GM04503 (cell line): ENCODE measurements at regions not wholly inside any gene's neighbourhood (a gene's known extent, or its start where the extent isn't known, plus 50 kb on each side); places are given as distances from the start of the nearest gene placed in this dataset.
"Not testable (repeated sequence)": the region's sequence is repeated elsewhere in the genome, so short reads cannot be mapped to it uniquely, and the experiment has no call there.

Experiments used
- DNase-seq: peaks from one replicate; pipeline ENCODE4 v3.0.0-alpha.2; 2012; ENCODE audit warnings: low read depth

DNA sequence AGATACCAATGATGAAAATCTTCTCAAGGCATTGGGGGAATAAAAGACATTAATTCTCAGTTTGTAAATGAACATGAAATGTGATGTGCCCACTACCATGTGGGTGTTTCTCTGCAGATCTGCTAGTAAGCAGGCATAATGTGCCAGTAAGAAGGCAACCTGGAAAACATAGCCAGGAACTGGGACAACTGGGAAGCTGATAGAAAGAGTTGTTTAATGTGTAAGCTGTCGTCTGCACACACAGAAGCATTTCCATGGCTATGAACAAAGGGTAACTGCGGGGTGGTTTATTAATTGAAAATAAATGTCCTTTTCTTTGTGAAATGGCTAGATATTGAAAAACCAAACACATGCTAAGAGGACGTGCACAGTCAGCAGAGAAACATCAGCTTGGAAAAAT lies 52.0 kb downstream of the ZC3H11B start:
- no peak for DNase-seq

GRCh38 chr1:219559899-219560298 lies 53.0 kb downstream of the ZC3H11B start:
- DNase-seq: no peak

DNA sequence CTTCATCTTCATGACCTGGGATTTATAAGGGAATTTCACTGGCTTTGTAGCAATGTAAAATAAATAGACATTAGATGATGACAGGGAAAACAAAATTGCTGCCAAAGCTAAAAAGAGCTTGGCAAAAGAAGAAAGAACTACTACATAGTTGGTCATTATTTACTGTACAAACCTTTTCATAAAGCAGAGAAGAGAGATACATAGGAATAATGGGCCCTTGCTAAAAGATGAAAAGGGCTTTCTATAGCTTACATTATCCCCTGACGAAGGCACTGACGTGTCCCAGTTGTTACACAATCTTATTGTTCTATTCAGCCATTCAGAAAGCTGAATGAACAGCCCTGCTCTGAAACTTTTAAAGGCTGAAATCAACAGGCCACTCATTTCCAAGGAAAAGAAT lies 57.1 kb downstream of the ZC3H11B start:
- DNase-seq: no peak

GRCh38 chr1:219555031-219555692 lies 57.7 kb downstream of the ZC3H11B start:
- no peak for DNase-seq

- no peak for DNase-seq
Measured at GRCh38 chr1:219553934-219554502, 58.9 kb downstream of the ZC3H11B start.

- DNase-seq: no peak
Measured at GRCh38 chr1:219550201-219550600, 62.7 kb downstream of the ZC3H11B start.

DNA sequence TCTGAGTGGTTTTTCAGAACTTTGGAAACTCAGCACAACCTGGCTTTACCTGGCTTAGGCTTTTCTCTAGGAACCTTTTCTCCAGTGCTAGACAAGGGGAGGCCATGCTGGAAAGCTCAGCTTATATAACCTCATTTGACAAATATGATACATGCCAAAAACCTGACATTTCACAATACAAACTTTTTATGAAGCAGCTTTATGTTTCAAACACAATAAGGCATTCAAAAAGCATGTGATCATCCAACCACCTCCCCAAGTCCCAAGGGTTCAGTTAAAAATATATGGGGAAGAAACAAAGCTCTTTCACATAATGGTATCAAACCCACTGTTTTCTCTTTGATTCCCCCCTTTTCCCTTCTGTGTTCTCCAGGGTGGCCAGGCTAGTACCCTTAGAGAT lies 63.7 kb downstream of the ZC3H11B start:
- no peak for DNase-seq

GRCh38 chr1:219548386-219548785 lies 64.5 kb downstream of the ZC3H11B start:
- DNase-seq: no peak

- DNase-seq: not testable (repeated sequence)
Measured at GRCh38 chr1:219545756-219546155, 67.1 kb downstream of the ZC3H11B start.

GRCh38 chr1:219544163-219544846 lies 68.6 kb downstream of the ZC3H11B start:
- DNase-seq: no peak

DNA sequence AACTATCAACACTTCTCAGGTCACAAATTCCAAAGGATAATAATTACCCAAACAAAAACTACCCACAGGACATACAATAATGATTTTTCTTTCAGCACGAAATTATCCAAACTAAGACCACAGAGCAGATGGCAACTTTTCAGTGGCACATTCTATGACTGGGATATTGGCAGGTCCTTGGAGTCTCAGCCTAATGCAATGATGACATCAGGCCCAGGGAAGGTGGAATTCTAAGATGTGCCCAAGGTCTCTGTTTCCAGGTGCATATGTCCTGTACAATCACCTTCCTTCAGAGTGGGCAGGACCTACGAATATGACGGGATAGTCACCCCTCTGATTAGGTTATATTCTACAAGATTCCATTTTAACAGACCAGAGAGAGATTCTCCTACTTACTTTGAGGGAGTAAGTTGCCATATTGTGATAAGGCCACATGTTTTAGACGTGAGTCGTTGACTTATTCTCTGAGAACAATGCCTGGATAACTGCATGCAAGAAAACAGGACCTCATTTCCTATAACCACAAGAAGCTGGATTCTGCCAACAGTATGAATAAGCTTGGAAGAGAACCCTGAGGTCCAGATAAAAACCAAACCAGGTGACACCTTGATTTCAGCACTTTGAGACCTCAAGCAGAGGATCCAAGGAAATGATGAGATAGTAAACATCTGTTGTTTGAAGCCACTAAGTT lies 69.9 kb downstream of the ZC3H11B start:
- no peak for DNase-seq

DNA sequence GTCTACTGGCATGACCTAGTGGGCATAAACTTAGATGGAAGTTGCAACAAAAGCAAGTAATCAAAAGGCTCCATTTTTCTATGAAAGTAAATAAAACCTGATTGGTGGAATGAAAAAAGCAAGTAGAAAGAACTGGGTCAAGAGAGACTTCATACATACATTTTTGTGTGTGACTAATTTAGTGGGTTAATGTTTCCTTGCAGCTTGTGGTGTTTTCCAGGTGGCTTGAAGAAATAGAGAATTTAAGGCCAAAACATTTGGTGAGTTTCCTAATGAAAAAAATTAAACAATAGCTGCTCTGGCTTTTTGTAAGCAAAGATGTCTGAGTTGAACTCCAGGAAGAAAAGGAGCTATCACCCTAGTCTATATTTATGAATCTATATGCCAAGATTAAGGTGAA lies 71.0 kb downstream of the ZC3H11B start:
- no peak for DNase-seq

DNA sequence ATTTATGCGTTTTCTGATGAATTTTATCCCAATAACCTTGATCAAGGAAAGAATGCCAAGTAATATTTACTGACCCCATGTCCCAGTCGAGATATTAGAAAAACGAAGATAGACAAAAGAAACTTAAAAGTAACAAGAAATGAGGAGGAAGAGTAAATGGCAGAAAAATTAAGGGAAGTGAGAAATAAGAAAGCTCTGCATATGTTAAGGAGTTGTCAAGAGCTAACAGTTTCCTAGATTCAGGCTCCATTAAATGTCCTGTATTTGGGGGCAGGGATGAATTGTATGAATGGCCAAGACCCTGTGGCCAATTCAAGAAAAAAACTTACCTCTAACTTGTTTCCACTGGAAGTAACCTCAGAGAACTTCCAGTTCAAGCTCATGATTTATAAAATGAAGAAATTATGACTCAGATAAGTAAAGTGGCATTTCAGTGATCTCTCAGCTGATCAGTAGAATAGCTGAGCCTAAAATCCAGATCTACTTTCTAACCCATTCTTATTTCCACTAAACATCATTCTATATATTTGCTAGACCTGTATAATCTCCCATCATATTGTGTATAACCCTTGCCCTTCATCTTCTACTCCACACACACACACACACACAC lies 73.2 kb downstream of the ZC3H11B start:
- no peak for DNase-seq

- DNase-seq: no peak
Measured at GRCh38 chr1:219538886-219539285, 74.0 kb downstream of the ZC3H11B start.

DNA sequence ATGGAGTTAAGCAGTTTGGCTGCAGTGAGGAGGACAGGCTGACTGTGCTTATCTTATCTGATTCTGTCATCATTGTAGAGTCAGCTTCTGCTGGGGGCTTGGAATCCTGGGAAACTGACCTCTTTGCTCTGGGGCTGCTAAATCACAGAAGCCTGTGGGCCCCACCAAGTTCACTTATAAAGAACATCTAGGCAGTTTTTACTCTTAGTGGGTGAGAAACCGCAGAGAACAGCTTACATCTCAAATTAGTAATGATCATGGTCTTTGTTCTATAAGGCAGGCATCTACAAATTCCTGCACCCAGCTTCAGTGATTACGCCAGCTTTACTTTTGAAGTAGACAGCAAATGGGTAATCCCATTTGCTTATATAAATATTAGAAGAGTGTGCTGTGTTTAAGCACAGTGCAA lies 75.7 kb downstream of the ZC3H11B start:
- DNase-seq: no peak

DNA sequence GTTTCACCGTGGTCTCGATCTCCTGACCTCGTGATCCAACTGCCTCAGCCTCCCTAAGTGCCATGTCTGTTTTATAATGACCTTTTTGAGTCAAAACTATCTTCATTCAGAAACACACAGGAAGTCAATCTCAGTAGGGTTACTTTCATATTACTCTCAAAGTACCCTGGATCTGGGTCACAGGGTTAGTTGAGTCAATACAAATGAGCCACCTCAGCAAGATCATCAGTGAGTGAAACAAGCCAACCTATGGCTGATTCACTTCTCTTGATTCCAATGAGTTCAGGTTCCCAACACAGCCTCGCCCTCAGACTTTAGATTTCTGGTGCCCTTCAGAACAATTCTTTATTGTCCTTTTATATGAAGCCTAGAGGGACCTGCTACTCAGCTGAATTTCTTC lies 76.9 kb downstream of the ZC3H11B start:
- no peak for DNase-seq

DNA sequence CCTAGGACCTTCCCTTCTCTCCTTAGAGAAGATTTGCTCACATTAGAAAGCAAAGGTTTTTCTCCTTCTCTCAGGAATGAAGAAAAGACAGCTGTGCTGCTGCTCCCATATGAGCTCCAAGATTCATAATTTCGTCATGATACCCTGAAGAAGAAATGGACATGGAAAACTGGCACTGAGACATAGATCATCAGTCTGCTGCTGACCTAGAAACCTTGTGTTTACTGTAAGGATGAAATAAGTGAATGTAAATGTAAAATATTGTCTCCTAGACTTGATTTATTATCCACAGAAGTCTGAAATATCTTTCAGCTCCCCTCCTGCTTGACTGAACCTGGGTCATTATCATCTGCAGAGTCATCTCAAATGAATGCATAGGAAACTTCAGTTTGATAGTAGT lies 77.9 kb downstream of the ZC3H11B start:
- no peak for DNase-seq

DNA sequence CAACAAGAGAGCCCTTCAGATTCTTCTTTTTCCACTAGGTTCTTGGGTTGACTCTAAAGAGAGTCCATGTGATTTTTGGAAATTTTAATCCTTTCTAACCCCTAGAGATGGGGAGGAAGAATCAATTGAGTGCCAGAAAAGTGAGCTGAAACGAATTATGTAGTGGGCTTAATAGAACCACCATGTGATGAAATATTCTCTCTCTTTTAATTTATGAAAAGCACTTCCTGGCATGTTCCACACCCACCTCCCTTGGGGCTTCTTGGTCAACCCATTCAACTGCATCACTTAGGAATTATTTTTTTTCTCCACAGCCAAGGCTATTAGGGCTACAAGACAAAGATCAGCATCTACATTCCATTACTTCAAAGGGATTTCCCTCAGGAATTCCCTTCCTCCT lies 79.6 kb downstream of the ZC3H11B start:
- DNase-seq: no peak

DNA sequence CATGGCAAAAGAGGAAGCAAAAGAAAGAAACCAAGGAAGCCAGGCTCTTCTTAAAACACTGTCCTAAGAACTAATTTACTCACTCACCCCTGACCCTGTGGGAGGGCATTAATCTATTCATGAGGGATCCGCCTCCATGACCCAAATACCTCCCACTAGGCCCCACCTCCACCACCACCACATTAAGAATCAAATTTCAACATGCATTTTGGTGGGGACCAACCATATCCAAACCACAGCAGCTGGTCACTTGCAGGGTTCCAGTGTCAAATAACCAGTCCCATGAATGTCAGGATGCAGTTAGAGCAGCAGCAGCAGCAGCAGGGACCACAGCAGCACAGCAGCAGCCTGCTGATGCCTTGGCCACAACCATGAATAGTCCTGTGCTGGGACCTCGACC lies 83.8 kb downstream of the ZC3H11B start:
- no peak for DNase-seq

DNA sequence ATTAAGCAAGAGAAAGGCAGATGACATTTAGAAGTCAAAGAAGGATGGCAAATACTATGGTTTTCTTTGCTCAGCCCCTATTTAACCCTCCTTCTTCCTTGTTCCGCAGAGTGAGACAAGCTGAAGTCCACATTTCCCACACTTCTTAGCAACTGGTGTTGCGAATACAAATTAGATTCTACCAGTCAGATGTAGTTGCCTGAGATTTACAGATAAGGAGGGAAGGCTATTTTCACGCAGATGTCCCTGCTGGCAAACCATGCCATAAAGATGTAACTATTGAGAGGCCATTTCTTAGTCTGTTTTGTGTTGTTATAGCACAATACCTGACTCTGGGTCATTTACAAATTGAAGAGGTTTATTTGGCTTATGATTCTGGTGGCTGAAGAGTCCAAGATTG lies 84.3 kb downstream of the ZC3H11B start:
- no peak for DNase-seq

- no peak for DNase-seq
Measured at GRCh38 chr1:219527994-219528393, 84.9 kb downstream of the ZC3H11B start.

- no peak for DNase-seq
Measured at GRCh38 chr1:219526074-219526473, 86.8 kb downstream of the ZC3H11B start.

- DNase-seq: no peak
Measured at GRCh38 chr1:219523411-219523810, 89.5 kb downstream of the ZC3H11B start.
